HL-60 (cell line): ENCODE measurements at regions not wholly inside any gene's neighbourhood (a gene's known extent, or its start where the extent isn't known, plus 50 kb on each side); places are given as distances from the start of the nearest gene placed in this dataset.

Experiments used
- DNase-seq, 2 experiments: peaks; one replicate each; pipeline ENCODE4 v3.0.0-alpha.2; 2010 to 2020; ENCODE audit warnings: low read depth in 1 of 2, low spot score in 1 of 2
- H3K27ac ChIP-seq: fragments of 250-450 bp; sonication (Bioruptor Pico); replicated peaks from 2 replicates; pipeline ENCODE4 v1.5.1; 2020; ENCODE audit warnings: mild to moderate bottlenecking, moderate library complexity
- H3K27me3 ChIP-seq: fragments of 250-450 bp; sonication (Bioruptor Pico); 2 replicates; pipeline ENCODE4 v1.5.1; 2021; ENCODE audit warnings: mild to moderate bottlenecking, moderate library complexity; ENCODE audit not compliant: insufficient read depth, poor library complexity, severe bottlenecking
- H3K4me3 ChIP-seq: replicated peaks from 2 replicates; pipeline ENCODE4 v1.5.1; 2011; ENCODE audit warnings: mild to moderate bottlenecking, control low read depth, low read length; ENCODE audit not compliant: insufficient read depth
- CTCF ChIP-seq: IDR thresholded peaks from one replicate; pipeline ENCODE4 v1.5.1; 2011; ENCODE audit warnings: low read length, control low read depth, inconsistent platforms; ENCODE audit not compliant: insufficient read depth
- GABPA ChIP-seq: IDR thresholded peaks from 2 replicates; pipeline ENCODE4 v1.6.1; 2012; ENCODE audit warnings: low read depth
- POLR2AphosphoS5 ChIP-seq: IDR thresholded peaks from 2 replicates; pipeline ENCODE4 v1.6.1; 2012; ENCODE audit warnings: low read depth
- REST ChIP-seq: IDR thresholded peaks from 2 replicates; pipeline ENCODE4 v1.6.1; 2012; ENCODE audit warnings: low read depth; ENCODE audit not compliant: insufficient replicate concordance
- SPI1 ChIP-seq: IDR thresholded peaks from 2 replicates; pipeline ENCODE4 v1.6.1; 2012; ENCODE audit warnings: low read depth, mild to moderate bottlenecking, borderline replicate concordance

GRCh38 chr22:27152883-27153282, 495.5 kb downstream of the MIAT start:
- DNase-seq = no peak
- TF ChIP-seq SPI1 (no peak), POLR2AphosphoS5 (no peak), GABPA (no peak), CTCF (no peak), REST (no peak)
- peaks cover 2% of the 10 kb centered on the region for H3K27me3 ChIP-seq
- H3K4me3 ChIP-seq = no peak overlapping the region
- no peak overlapping the region for H3K27ac ChIP-seq

- Histone ChIP-seq H3K4me3 (no peak overlapping the region), H3K27ac (no peak overlapping the region), H3K27me3 (peaks cover 2% of the 10 kb centered on the region)
- DNase-seq = no peak
- TF ChIP-seq POLR2AphosphoS5 = no peak
- TF ChIP-seq REST = no peak
- TF ChIP-seq CTCF = no peak
- no peak for TF ChIP-seq SPI1
- no peak for TF ChIP-seq GABPA
These were observed 496.0 kb downstream of the MIAT start for GRCh38 chr22:27153386-27153785.

- DNase-seq = no peak
- TF ChIP-seq SPI1 = no peak
- TF ChIP-seq POLR2AphosphoS5 = no peak
- peaks cover 2% of the 10 kb centered on the region for H3K27me3 ChIP-seq
These were observed 497.3 kb downstream of the MIAT start for GRCh38 chr22:27154717-27155116.

GRCh38 chr22:27156821-27157489, 499.6 kb downstream of the MIAT start:
- TF ChIP-seq POLR2AphosphoS5 (no peak), REST (no peak)
- Histone ChIP-seq H3K4me3 (no peak overlapping the region), H3K27me3 (no peaks in the 10 kb centered on the region), H3K27ac (no peak overlapping the region)
- DNase-seq = no peak

More at GRCh38 chr22:27154717-27155116, 497.3 kb downstream of the MIAT start:
- no peak overlapping the region for H3K27ac ChIP-seq
- no peak overlapping the region for H3K4me3 ChIP-seq
